GM19025 (cell line): ENCODE measurements at regions not wholly inside any gene's neighbourhood (a gene's known extent, or its start where the extent isn't known, plus 50 kb on each side); places are given as distances from the start of the nearest gene placed in this dataset.

Source experiments
- ATAC-seq: cut with Tn5 transposase; IDR thresholded peaks from one replicate; pipeline ENCODE4 v1.9.1; 2021; ENCODE audit warnings: mild to moderate bottlenecking, low read depth, moderate library complexity; ENCODE audit not compliant: unreplicated experiment

- ATAC-seq = no peak
These were observed 153.6 kb upstream of the STX18 start for GRCh38 chr4:4695497-4695896.

DNA sequence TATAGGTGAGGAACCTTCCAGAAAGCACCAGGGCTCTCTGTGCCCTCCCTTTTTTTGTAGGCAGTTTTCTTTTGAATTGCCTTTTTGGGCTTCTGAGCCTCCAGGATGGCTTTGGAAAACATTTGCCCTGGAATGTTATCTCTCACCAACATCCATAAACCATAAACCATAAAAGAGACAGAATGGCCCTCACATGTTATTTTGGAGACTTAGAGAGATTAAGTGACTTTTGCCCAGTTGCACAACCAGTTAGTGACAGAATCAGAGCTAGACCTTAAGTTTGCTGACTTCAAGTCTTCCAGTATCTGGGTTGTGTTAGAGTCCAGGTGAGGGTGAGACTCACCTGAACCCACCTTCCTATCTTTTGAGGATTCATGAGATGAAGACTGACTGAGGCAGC lies 153.0 kb upstream of the STX18 start:
- no peak for ATAC-seq

DNA sequence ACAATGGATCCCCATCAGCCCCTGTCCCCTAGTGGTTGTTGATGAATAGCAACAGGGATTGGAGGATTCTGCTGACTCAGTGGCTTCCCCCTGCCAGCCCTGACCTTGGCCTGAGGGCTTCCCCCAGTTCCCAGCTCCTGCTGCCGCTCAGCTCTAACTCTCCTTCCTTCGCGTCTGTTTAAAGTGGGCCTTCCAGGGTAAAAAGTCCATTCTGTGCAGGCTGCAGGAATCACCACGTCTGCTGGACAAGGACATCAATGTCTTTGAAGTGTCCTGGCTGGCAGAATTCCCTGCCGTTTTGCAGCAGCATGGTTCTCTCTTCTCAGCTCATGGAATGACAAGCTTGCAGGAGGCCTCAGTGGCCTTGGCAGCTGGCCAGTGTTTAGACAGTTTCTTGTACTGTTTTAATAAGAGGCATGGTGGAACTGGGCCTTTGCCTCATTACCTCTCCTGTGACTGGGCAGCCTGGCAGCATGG lies 152.5 kb upstream of the STX18 start:
- no peak for ATAC-seq

- no peak for ATAC-seq
These were observed 152.0 kb upstream of the STX18 start for GRCh38 chr4:4693755-4694295.

DNA sequence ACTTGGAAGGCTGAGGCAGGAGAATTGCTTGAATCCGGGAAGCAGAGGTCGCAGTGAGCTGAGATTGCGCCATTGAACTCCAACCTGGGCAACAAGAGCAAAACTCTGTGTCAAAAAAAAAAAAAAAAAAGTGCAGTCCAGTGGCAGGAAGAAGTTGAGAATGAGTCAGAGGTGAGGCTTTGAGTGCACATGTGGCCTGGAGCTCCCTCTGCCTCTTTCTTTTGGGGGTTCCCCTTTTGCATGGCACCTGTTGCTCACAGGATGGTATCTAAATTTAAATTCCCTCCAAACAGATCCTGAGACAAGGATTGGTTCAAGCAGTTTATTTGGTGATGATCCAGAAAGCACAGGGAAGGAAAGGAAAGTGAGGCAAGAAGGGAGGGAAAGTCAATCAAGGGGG lies 151.4 kb upstream of the STX18 start:
- no peak for ATAC-seq

- no peak for ATAC-seq
These were observed 149.0 kb upstream of the STX18 start for GRCh38 chr4:4690854-4691253.

DNA sequence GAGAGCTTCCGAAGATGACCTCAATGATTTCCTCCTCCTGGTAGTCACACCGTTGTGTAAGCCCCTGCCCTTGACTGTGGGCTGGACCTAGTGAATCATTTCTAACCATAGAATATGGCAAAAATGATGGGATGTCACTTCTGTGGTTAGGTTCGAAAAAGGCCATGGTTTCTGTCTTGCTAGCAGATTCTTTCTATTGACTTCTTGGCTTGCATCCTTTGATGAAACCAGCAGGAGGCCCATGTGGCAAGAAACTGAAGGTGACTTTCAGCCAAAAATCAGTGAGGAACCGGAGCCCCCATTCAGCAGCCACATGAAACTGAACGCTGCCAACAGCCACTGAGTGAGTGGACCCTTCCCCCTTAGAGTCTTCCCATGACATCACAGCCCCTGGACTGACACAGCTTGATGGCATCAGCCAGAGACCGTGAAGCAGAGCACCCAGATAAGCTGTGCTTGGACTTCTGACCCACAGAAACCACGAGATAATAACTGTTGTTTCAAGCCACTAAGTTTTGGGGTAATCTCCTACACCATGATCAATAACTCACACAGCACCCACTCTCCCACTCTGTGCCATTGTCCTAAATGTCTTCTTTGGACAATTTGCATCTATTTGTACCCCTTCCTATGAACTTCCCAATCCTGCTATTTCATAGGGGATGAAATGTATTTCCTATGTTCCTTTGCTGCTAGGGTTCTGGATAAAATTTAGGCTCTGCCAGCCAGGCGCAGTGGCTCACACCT lies 148.0 kb upstream of the STX18 start:
- ATAC-seq = peak; percentile 74

GRCh38 chr4:4687935-4688727 lies 146.3 kb upstream of the STX18 start:
- ATAC-seq = no peak

DNA sequence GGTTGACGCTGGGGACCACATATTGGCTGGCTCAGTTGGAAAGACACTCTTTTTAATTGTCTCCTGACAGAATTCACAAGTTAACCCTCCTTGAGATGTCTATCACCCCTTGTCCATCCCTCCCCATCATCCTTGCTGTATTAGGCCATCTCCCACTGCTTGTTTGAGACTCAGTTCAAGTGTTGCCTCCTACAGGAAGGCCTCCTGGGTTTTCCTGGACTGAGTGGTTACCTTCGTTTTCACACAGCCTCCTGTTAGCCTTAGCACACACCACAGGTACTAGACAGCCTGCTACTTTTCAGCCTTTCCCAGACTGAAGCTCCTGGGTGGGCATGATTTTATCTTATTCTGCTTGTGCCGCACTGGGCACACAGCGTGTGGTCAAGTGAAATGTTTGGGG lies 145.3 kb upstream of the STX18 start:
- ATAC-seq = no peak

GRCh38 chr4:4685810-4686795 lies 144.3 kb upstream of the STX18 start:
- ATAC-seq = no peak

- no peak for ATAC-seq
These were observed 139.8 kb upstream of the STX18 start for GRCh38 chr4:4681653-4682052.

DNA sequence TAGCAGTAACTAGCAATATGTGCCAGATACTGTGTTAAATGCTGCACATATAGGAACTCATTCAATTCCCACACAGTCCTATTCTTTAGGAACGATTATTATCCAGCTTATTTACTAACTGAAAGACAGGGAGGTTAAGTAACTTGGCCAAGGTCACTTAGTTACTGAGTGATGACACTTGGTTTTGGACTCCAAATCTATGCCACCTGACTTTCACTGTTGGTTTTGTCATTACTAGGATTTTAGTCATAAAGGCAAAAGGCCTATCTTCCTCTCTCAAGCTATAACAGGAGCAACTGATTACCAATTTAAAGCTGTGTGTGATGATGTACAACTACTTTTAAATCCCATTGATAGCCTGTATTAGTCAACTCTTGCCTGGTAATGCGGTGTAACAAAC lies 138.9 kb upstream of the STX18 start:
- ATAC-seq = no peak

- ATAC-seq = no peak
These were observed 138.4 kb upstream of the STX18 start for GRCh38 chr4:4680243-4680642.

GRCh38 chr4:4677556-4678522 lies 136.0 kb upstream of the STX18 start:
- no peak for ATAC-seq

DNA sequence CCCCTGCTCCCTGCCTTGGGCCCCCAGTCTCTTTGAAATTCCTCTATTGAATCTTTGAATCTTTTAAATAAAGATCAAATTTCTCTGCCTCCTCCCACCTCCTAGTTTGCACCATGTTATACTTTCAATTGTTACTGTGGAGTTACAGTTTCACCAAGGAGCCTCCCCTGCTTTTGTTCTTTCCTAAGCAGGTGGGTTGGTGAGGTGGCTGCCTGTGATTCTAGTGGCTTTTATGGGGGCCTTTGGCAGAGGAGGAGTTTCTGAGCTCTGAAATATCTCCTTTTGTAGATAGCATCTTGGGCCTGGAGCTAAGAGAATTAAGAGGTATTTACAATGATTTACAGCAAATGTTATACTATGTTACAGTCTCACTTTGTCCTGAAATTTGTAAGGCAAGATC lies 133.8 kb upstream of the STX18 start:
- ATAC-seq = no peak

- ATAC-seq = no peak
These were observed 133.3 kb upstream of the STX18 start for GRCh38 chr4:4675051-4675581.

GRCh38 chr4:4673070-4673469 lies 131.2 kb upstream of the STX18 start:
- ATAC-seq = no peak

GRCh38 chr4:4672402-4672801 lies 130.6 kb upstream of the STX18 start:
- no peak for ATAC-seq

DNA sequence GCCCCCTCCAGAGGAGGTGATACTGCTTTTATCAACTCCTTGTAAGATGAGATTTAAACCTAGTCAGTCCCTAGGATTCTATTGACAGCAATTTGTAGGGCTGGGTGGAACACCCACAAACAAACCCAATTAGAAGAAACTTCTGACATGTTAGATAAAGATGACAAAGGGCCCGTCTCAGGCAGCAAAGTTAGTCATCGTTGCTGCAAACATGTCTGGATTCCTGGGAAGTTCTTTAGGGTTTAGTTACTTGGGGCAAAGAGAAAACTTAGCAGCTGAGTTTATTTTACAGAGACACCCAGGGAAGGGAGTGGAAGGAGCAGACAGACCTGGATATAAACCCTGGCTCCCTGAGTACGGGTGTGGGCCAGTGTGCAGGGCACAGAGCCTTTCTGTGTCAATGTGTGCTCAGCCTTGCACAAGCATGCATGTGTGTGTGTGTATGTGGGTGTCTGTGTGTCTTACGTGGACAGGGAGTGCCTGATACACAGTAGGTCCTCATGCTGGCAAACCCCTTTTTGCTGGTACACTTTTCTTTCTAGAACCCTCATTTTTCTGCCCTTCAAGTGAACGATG lies 130.0 kb upstream of the STX18 start:
- no peak for ATAC-seq
